HG03565 (cell line): ENCODE measurements at regions not wholly inside any gene's neighbourhood (a gene's known extent, or its start where the extent isn't known, plus 50 kb on each side); places are given as distances from the start of the nearest gene placed in this dataset.
"Not testable (repeated sequence)": the region's sequence is repeated elsewhere in the genome, so short reads cannot be mapped to it uniquely, and the experiment has no call there.

ENCODE experiments used
- ATAC-seq: cut with Tn5 transposase; IDR thresholded peaks from one replicate; pipeline ENCODE4 v1.9.1; 2021; ENCODE audit warnings: mild to moderate bottlenecking, moderate library complexity; ENCODE audit not compliant: unreplicated experiment

DNA sequence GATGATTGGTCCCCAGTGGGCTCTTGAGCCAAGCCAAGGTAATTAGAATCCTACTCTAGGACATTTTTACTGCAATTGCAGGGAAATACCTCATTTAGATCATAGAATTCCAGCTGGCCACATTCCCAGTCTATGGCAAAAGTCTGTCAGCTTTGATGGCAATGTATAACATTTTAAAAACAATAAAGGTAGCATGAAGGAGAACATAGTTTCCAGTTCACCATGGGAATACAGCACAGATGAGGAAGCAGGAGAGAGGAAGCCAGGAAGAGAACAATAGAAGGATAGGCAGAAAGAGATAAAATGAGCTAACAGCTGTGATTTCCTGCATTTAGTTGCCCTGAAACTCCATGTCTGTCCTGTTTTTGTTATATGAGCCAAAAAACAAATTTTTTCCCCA lies 897.3 kb upstream of the DDX18 start:
- ATAC-seq = no peak

DNA sequence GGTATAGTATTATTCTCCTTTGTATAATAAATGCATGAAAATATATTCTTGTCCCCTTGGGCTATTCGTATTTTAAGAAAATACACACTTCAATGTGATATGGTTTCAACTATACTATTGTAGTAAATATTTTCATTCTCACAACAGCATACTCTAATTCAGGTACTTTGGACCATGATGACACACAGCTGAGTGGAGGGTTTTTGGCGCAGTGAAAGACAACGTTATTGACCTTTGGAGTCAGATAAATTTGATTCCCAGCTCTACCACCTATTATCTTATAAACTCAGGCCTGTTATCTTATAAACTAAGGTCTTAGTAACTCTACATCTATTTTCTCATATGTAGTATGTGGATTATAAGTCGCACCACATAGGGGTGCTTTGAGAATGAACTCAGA lies 895.9 kb upstream of the DDX18 start:
- no peak for ATAC-seq

DNA sequence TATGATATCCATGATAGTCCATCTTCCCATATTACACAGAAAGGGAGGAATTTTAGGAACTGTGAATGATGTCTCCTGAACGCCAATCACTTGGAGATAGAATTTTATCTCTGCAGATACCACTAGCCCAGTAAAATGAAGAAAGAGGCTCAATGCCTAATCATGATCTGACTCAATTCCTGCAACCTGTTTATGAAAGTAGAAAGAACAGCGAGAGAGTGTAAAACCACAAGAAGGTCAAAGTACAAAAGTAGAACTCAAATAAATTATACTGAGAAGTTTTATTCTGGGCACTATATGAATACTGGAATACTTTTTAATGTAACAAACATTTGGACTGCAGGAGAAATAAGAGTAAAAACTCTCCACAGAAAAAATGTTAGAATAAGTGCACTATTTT lies 892.1 kb upstream of the DDX18 start:
- ATAC-seq = no peak

DNA sequence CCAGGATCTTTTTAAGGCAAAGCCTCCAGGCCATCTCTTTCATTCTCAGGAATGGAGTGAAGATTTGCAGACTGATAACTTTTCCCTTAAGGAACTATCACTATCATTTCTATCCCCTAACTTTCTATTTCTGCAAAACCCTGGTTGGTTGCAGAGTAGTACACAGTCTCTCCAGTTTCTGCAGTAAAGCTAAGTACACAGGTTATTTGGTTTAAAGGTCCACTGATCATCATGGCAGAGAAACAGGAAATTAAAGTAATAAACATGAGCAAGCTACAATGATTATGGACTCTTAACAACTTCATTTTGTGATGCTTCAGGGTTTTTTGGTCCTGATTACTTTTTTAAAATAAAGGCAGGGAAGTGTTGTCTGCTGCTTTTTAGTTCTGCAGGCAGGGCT lies 890.0 kb upstream of the DDX18 start:
- no peak for ATAC-seq

DNA sequence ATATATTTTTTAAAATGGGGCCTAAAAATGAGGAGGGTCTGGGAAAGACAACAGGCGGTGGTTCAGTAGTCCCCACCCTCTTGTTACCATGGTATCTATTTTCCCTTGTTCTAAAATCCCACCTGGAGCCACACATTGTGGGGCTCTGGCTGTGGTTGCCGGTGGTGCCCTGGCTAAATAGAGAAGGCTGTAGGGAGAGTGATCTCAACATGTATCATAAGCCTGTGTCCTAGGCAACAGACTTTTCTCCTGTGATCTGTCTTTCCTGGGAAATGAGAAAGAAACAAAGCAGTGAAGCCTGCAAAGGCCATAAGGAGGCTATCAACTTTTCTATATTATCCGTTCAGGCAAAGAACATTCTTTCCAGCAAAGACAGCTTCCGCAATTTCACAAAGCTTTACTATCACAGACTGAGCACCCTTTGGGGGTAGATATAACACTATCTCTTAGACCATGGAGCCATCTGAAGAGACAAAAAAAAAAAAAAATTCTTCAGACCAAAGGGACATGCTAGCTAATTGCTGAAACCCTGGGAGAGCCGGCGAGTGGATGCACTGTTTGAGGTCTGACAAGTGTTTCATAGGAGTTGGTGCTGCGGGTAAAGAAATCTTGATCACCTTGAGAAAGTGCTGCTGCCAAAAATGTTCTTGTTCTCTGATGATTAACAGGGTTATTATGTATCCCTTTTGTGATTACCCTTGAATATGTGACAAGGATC lies 879.2 kb upstream of the DDX18 start:
- ATAC-seq = no peak

DNA sequence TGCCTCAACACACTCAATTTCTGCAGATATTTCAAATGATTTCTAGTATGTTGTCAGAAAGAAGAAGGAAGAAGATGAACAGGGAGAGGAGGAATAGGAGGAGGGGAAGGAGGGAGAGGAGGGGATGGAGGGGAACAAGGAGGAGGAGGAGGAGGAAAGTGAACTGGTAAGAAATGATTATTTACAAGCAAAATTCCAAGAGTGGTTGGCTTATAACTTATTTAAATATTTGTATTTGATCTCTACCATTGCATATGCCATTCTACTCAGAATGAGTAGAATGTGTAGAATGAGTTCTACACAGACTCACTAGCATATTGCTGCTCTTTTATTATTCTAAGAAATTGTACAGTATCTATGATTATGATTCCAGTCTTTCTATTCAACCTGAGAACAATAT lies 866.2 kb upstream of the DDX18 start:
- no peak for ATAC-seq

DNA sequence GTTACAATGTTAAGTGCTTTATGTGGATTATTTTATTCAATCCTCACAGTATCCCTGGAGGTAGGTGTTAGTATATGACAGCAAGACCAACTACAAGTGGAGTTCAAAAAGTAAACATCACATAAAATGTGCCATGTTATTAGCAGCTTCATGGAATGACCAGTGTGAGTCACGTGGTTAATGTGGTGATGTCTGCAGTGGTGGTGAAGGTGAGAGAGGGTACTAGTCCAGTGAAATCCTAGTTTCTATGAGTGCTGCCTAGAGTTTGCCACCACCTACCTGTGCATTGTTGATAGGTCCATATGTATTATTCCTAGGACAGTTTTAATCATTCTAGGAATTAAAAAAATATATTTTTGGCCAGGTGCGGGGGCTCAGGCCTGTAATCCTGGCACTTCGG lies 865.2 kb upstream of the DDX18 start:
- no peak for ATAC-seq

DNA sequence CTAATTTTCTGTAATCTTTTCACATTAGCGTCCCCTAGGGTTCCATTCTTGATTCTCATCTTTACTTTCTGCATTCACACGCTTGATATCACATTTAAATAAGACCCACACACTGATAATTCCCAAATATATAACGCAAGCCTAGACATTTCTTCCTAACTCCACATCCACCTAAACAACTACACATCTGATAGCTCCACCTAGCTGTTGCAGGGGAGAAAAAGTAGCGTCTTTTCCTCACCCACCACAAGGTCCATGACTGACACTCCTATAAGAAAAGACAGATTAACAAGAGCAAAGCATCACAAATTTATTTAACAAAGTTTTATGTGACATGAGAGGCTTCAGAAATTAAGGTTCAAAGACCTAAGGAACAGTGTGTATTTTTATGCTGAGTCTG lies 862.2 kb upstream of the DDX18 start:
- no peak for ATAC-seq

DNA sequence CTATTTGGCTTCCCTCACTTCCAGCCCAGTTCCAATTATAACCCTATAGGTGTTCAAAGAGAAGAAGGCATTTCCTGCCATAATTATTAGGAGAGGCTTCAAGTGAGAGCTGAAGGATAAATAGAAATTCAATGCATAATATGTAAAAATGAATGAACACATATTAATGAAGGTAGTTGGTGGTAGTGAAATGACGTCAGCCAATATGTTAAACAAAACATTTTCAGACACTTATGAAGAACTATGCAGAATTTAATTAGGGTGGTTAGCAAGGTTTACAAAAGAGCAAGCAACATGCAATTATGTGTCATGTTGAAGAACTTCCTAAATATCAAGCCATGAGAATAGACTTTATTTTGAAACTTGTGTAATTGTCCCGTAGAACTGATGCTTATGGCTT lies 858.8 kb upstream of the DDX18 start:
- ATAC-seq = no peak

DNA sequence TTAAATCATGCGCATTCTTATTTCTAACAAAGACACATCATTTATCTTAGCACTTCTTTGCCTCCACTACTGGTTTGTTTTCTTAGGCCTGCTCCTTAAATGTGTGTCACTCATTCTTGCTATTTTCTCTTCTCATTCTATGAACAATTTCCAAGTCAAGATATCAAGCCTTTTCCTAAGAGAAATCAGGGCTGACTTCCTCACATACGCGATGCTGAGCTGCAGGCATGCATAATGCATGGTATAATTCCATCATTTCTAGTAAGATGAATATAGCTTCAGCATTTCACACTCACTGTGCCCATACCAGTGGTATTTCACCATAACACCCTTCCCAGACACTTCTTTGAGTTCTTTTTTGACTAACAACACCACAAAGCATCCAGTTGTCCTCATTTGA lies 838.9 kb upstream of the DDX18 start:
- no peak for ATAC-seq

DNA sequence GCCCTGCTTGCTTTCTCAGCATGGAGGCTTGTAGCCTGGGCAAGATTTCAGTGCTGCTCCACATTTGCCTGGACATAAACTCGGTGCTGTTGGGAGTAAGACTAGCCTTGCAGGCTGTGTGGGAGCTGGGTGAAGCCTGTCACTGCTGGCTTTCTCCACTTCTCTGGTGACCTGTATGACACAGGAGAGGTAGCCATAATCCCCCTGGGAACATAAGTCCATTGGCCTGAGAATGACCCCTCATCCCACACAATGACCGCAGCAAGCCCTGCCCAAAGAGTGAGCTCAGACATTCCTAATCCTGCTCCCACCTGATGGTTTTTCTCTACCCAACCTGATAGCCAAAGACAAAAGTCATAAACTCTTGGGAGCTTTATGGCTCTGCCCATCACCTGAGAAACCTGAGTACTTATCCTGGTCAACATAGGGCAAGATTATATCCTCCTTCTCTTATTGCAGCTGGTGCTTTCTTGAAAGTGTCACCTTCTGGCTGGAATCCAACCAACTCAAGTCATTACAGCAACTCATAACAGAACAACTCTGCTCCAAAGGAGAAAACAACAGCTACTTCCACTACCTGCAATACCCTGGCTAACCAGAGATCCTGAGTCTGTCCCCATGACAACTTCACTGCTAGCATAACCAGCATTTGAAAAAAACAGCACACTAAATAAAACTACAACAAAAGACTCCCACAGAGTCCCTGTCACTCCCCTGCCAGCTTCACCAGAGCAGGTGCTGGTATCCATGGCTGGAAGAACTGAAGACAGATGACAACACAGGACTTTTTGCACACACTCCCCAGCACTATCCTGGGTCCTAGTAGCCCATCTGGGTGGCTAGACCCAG lies 834.4 kb upstream of the DDX18 start:
- ATAC-seq = no peak

DNA sequence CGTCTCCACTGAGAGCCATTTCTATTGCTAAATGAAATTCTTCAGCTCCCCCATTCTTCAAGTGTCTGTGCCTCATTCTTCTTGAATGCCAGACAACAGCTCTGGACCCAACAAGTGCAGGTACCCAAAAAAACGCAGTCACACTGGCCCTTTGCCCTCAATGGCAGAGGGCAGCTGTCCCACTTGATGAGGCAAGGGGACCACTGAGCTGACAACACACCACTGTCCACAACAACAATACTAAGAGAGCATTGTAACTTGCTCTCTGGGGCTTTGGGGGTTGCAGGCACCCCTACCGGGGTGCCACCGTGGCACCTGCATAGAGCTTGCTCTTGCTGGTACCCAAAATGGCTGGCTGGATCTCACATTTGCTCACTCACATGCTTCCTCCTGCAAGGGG lies 827.0 kb upstream of the DDX18 start:
- no peak for ATAC-seq

DNA sequence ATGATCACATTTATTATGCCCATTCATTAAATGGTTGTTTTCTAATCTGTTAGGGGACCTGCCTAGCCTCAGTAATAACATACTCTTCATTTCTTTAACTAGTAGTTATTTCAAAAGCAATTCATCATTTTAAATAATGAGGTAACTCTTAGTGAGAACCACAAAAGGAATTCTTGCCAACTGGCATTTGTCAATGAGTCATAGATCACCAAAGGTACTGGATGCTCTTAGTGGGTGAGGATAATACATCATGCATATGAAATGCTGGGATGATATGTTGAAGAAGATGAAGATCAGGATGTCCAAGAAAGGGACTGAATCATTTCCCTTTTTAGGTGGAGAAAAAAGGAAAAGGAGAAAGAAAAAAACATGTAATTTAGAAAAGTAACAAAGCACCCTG lies 826.2 kb upstream of the DDX18 start:
- ATAC-seq = no peak

DNA sequence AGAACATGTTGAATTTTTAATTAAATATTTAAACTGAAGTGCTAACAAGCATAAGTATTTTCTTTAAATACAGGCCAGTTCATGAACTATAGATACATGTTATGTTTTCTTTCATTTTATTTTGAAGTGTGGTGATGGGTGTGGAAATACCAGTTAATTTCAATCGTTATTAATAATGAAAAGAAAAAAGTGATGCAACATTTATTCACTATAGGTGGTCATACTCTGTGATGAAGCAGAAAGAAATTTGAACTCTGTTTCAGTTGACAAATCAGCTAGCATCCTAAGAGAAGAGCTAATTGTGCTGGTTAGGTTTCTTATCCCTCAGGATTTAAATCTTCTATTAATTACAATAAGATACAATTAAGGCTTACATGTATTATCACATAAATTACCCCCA lies 795.1 kb upstream of the DDX18 start:
- no peak for ATAC-seq

DNA sequence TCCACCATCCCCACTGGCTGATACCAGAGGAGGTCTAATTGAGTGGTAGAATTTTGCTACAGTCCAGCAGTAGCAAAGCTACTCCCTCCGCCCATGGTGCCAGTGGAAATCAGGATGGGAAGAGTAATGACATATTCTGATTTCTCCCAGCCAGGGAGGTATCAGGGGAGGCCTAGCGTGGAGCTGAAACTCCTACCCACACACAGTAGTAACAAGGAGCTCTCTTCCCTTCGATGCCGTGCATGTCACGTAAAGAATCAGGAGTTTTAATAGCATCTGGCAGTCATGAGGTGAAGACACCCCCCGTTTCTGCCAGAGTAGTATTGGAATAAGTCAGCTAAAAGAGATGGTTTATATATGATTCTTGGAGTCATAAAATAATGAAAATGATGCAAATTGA lies 786.8 kb upstream of the DDX18 start:
- ATAC-seq = no peak

DNA sequence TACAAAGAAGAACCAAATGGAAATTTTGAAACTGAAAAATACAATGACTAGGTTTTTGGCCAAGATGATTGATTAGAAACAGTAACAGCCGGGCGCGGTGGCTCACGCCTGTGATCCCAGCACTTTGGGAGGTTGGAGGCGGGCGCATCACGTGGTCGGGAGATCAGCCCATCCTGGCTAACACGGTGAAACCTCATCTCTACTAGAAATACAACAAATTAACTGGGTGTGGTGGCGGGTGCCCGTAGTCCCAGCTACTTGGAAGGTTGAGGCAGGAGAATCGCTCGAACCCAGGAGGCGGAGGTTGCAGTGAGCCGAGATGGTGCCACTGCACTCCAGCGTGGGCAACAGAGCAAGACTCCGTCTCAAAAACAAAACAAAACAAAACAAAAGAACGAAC lies 785.8 kb upstream of the DDX18 start:
- ATAC-seq = not testable (repeated sequence)

DNA sequence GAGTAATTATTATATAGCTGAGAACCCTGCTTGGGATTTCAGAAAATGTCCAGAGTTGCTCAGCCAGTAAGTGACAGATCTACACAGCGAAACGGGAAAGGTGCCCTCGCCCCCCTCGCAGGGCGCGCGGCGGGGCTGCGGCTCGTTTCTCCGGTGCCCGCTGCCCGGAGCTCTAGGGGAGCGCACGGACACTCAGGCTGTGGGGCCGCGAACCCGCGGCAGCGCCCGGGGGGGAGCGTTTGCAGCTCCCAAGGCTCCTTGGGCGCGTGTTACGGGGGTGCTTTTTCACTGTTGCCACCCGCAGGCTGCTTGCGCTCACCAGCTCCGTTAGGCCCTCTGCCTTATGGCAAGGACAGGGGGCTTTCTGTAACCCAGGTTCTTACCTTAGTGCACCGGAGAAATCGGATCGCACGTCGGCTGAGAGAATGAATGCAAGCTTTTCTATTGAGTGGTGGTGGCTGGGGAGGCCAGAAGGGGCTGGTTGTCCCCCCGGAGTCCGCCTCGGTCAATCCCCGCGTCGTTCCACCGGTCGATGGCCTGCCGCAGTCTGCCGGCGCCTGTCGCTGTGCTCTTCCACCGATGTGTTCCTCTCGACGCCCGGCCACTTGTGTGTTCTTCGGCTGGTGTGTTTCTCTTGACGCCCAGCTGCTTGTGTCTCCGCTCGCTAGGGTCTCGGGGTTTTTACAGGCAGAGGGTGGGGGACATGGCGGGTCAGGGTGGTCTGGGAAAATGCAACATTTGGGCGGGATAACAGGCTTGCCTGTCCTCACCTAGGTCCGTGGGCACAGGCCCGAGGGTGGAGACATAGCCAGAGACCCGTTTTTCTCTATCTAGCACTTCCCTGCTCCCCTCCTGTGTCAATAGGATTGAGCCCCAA lies 758.8 kb upstream of the DDX18 start:
- no peak for ATAC-seq

DNA sequence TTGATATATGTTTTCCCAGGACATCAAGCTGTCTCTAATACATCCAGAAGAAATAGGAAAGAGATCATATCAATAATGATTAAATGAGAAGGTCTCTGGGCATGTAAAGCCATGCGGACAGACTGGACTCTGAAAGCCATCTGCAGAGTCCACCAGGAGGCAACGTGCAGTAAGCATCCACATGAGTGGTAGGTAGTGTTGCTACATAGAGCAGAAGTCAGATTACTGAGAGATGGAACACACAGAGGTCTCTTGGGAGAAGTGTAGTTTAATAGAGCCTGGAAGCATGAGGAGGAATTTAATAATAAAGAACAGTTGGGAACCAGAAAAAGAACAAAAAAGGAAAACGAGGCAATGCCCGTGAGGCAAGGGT lies 758.1 kb upstream of the DDX18 start:
- ATAC-seq = no peak

DNA sequence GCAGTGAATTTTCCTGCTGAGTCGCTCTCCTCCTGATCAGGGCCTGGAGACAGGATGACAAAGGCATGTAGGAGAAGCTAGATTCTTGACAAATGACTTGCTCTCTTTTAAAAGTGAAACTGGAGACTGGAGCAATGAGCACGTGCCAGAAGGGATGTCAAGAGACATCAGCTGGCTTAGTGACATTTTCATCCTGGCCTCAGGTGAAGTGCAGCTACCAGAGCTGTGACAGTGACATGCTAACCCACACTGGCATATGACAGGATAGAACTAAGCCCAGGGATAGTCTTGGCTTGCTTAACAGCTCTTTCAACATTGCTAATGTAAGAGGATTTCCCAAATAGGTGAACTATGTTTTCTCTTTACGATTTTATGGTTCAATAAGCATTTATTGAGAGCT lies 757.5 kb upstream of the DDX18 start:
- ATAC-seq = no peak

DNA sequence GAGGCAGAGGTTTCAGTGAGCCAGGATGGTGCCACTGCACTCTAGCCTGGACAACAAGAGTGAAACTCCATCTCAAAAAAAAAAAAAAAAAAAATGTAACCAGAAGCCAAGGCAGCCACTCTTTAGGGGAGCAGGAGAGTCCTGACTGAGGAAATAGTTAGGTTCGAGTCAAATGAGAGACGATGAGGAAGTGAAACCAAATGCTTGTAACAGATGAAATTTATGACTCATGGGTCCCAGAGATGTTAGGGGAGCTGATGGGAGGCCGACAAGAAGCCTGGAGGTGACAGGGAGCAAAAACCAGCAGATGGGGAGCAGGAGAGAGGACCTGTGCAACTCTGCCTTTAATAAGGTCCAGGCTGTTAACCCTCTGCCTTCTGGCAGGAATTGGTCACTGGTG lies 756.1 kb upstream of the DDX18 start:
- peak; percentile 96 for ATAC-seq

DNA sequence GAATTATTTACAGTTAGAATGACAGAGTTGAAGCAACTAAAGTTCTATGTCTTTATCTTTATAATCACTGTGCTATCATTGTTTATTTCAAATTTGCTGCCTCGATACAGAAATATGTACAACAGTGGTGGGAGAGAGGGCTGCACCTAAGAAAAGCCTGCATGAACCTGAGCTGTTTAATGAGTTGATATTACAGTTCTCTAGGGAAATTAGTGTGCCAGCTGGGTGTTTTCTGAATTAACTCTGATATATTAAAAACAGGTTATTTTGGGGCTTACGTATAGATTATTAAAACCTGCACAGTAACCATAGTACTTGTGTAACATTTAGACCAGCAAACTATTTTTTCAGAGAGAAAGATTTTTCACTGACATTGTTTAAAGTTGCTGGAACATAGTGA lies 750.5 kb upstream of the DDX18 start:
- ATAC-seq = no peak

DNA sequence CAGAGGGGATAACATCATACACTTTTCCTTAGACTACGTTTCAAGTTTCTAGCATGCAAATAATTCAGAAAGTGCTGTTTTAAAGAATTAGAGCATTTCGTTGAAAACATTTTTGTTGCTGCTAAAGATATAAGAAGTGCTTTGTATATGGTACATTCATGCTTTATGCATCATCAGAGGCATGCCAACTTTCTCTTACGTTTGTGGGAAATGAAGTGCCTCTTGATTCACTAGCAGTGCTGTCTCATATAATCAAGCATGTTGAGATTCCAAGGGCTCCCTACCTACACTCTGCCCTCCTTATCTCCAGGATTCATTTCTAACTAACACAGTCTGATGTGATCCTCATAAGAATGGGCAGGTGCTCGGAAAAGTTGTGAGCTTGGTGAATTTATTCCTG lies 748.6 kb upstream of the DDX18 start:
- ATAC-seq = no peak
